ENCODE measurements at regions not wholly inside any gene's neighbourhood (a gene's known extent, or its start where the extent isn't known, plus 50 kb on each side); places are given as distances from the start of the nearest gene placed in this dataset.

DNA sequence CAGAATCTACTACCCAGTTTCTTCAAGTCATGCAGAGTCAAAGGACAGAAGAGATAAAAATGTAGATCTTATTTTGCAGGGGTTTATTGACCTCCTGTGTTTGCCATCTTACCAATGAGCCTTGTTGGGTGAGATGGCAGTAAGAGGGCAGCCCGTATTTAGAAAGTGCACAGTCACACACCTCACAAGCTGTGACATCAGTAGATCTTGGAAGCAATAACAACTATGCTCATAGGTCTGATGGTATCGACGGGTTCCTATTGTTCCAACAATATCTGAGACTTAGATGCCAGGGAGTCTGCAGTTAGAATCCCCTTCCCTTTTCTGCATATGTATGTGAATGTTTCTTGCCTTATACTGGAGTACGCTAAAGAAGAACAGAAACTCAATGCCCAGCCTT lies 189.0 kb upstream of the DYRK2 start:
- no peak for FAIRE-seq
- no peaks in the 10 kb centered on the region for H3K36me3 ChIP-seq (ENCODE audit: control insufficient read depth in 2 of 2, insufficient read depth in 2 of 2, low read length in 1 of 2)
- H2AFZ ChIP-seq (ENCODE audit: control insufficient read depth, low read depth, low read length), result no peak overlapping the region
- no peaks in the 10 kb centered on the region for H3K27me3 ChIP-seq (replicated peaks in 1 of 2; ENCODE audit: control insufficient read depth in 2 of 2, insufficient read depth in 2 of 2, low read length in 1 of 2)
- no TSS peak for BruUV-seq (replicated peaks)
- WGBS (ENCODE audit: insufficient coverage, insufficient replicate concordance, low lambda C conversion rate, missing lambda C conversion rate), result 79% methylated on average over 4 of the region's 4 CpGs
- no peak for ATAC-seq
- no peak overlapping the region for H3K4me3 ChIP-seq
- H3K27ac ChIP-seq (ENCODE audit: control insufficient read depth, insufficient read depth), result no peak overlapping the region
- H3K9me3 ChIP-seq (replicated peaks; ENCODE audit: control insufficient read depth, insufficient read depth, low read length), result no peaks in the 10 kb centered on the region; the same call in 2 of the 3 replicates
- POLR2A ChIA-PET, result no interaction called here
- no peak overlapping the region for H3K4me2 ChIP-seq (ENCODE audit: control insufficient read depth, insufficient read depth)
- RAD21 ChIA-PET (ENCODE audit: unreplicated experiment), result no interaction called here
- TF ChIP-seq ZBTB4 (CRISPR knock-in tag; IDR thresholded peaks at IDR 0.05), result no peak
- TF ChIP-seq MTA2 (IDR thresholded peaks at IDR 0.05; ENCODE audit: low read depth), result no peak
- no peak for TF ChIP-seq STAT3 (IDR thresholded peaks at IDR 0.05; ENCODE audit: low read depth, low read length)
- no peak for TF ChIP-seq WRNIP1 (IDR thresholded peaks at IDR 0.05; ENCODE audit: borderline replicate concordance, low read depth, low read length)
- no peak for TF ChIP-seq BCL11A (IDR thresholded peaks at IDR 0.05; ENCODE audit: low read depth, low read length)
- no peak for TF ChIP-seq CEBPB (IDR thresholded peaks at IDR 0.05; ENCODE audit: borderline replicate concordance in 1 of 2, low read depth in 2 of 2, low read length in 2 of 2)
- no peak for TF ChIP-seq ZBTB11 (CRISPR knock-in tag; IDR thresholded peaks at IDR 0.05)
- no peak for TF ChIP-seq SUZ12 (IDR thresholded peaks at IDR 0.05; ENCODE audit: unreplicated experiment)
- TF ChIP-seq IKZF2 (IDR thresholded peaks at IDR 0.05), result no peak
- no peak for TF ChIP-seq PML (IDR thresholded peaks at IDR 0.05; ENCODE audit: low read length)
- no peak for TF ChIP-seq FOXK2 (IDR thresholded peaks at IDR 0.05)
- TF ChIP-seq MTA3 (IDR thresholded peaks at IDR 0.05; ENCODE audit: borderline replicate concordance, low read length), result no peak
- no peak for TF ChIP-seq NR2C2 (IDR thresholded peaks at IDR 0.05; ENCODE audit: borderline replicate concordance, control insufficient read depth, insufficient read length, low read depth)
- no peak for TF ChIP-seq KDM1A (IDR thresholded peaks at IDR 0.05; ENCODE audit: borderline replicate concordance)
- TF ChIP-seq CBFB (IDR thresholded peaks at IDR 0.05; ENCODE audit: low read depth), result no peak
- no peak for TF ChIP-seq CREB1 (IDR thresholded peaks at IDR 0.05; ENCODE audit: low read depth)
- TF ChIP-seq PAX8 (IDR thresholded peaks at IDR 0.05), result no peak
- no peak for TF ChIP-seq CBX3 (IDR thresholded peaks at IDR 0.05; ENCODE audit: borderline replicate concordance, low read depth)
- no peaks in the 10 kb centered on the region for H3K79me2 ChIP-seq (ENCODE audit: control insufficient read depth, insufficient read depth, low read length)
- in situ Hi-C loops (cut with MboI), result no loop called here
- SMC1A ChIA-PET (ENCODE audit: uncharacterized antibody, unreplicated experiment), result interaction anchor here (0.9 to 1.2 kb wide), 2 partner anchors 29 to 67 kb away, joined by 3 read pairs; no protein-coding TSS in a partner anchor
- H4K20me1 ChIP-seq (ENCODE audit: control insufficient read depth, insufficient read depth), result no peaks in the 10 kb centered on the region
- H3K9ac ChIP-seq (ENCODE audit: control insufficient read depth, insufficient read depth, low read length), result no peak overlapping the region
- intact Hi-C loops (cut with micrococcal nuclease; ENCODE audit: unreplicated experiment), result no loop called here
- no peak for DNase-seq (ENCODE audit: low read depth, low spot score)
- H3K4me1 ChIP-seq (ENCODE audit: control insufficient read depth, insufficient read depth, low read length), result peaks cover 7% of the 10 kb centered on the region
- CTCF ChIA-PET, result no interaction called here

All from GM12878 (cell line).